ENCODE measurements at regions not wholly inside any gene's neighbourhood (a gene's known extent, or its start where the extent isn't known, plus 50 kb on each side); places are given as distances from the start of the nearest gene placed in this dataset.

GRCh38 chr4:22062676-22063075, 114.1 kb upstream of the KCNIP4 start:
- ATAC-seq, result no peak
- DNase-seq (ENCODE audit: missing footprints), result no peak
- intact Hi-C loops (cut with DNase I), result no loop called here

GRCh38 chr4:22055954-22056353, 107.4 kb upstream of the KCNIP4 start:
- ATAC-seq (no peak), DNase-seq (ENCODE audit: missing footprints) (no peak)
- intact Hi-C loops (cut with DNase I), result no loop called here

GRCh38 chr4:22052076-22052475, 103.5 kb upstream of the KCNIP4 start:
- ATAC-seq (no peak), DNase-seq (ENCODE audit: missing footprints) (no peak)
- intact Hi-C loops (cut with DNase I), result no loop called here

GRCh38 chr4:22048323-22048722, 99.8 kb upstream of the KCNIP4 start:
- intact Hi-C loops (cut with DNase I), result no loop called here
- no peak for ATAC-seq
- DNase-seq (ENCODE audit: missing footprints), result no peak

GRCh38 chr4:22047793-22048192, 99.2 kb upstream of the KCNIP4 start:
- intact Hi-C loops (cut with DNase I), result no loop called here
- DNase-seq (ENCODE audit: missing footprints) (no peak), ATAC-seq (no peak)

- intact Hi-C loops (cut with DNase I), result no loop called here
- no peak for ATAC-seq
- no peak for DNase-seq (ENCODE audit: missing footprints)
Observed at GRCh38 chr4:22045051-22045630, 96.6 kb upstream of the KCNIP4 start.

GRCh38 chr4:22031423-22031822, 82.9 kb upstream of the KCNIP4 start:
- intact Hi-C loops (cut with DNase I), result no loop called here
- DNase-seq (ENCODE audit: missing footprints) (no peak), ATAC-seq (no peak)

- ATAC-seq (no peak), DNase-seq (ENCODE audit: missing footprints) (no peak)
- intact Hi-C loops (cut with DNase I), result no loop called here
Observed at GRCh38 chr4:22030881-22031280, 82.3 kb upstream of the KCNIP4 start.

- ATAC-seq, result no peak
- intact Hi-C loops (cut with DNase I), result no loop called here
- no peak for DNase-seq (ENCODE audit: missing footprints)
Observed at GRCh38 chr4:22030307-22030706, 81.7 kb upstream of the KCNIP4 start.

GRCh38 chr4:22029803-22030202, 81.2 kb upstream of the KCNIP4 start:
- no peak for ATAC-seq

GRCh38 chr4:22021106-22021505, 72.5 kb upstream of the KCNIP4 start:
- intact Hi-C loops (cut with DNase I), result no loop called here
- ATAC-seq (no peak), DNase-seq (ENCODE audit: missing footprints) (no peak)

More at GRCh38 chr4:22029803-22030202, 81.2 kb upstream of the KCNIP4 start:
- intact Hi-C loops (cut with DNase I), result no loop called here
- DNase-seq (ENCODE audit: missing footprints), result no peak

GRCh38 chr4:22020129-22020528, 71.6 kb upstream of the KCNIP4 start:
- ATAC-seq, result no peak
- intact Hi-C loops (cut with DNase I), result no loop called here
- no peak for DNase-seq (ENCODE audit: missing footprints)

- DNase-seq (ENCODE audit: missing footprints), result no peak
- intact Hi-C loops (cut with DNase I), result no loop called here
- no peak for ATAC-seq
Observed at GRCh38 chr4:22019676-22020075, 71.1 kb upstream of the KCNIP4 start.

- intact Hi-C loops (cut with DNase I), result no loop called here
- ATAC-seq (no peak), DNase-seq (ENCODE audit: missing footprints) (no peak)
Observed at GRCh38 chr4:22014222-22014741, 65.7 kb upstream of the KCNIP4 start.

GRCh38 chr4:22003878-22004277, 55.3 kb upstream of the KCNIP4 start:
- intact Hi-C loops (cut with DNase I), result no loop called here
- ATAC-seq, result no peak
- DNase-seq (ENCODE audit: missing footprints), result no peak
